CMK (cell line): ENCODE measurements at regions not wholly inside any gene's neighbourhood (a gene's known extent, or its start where the extent isn't known, plus 50 kb on each side); places are given as distances from the start of the nearest gene placed in this dataset.
"Not testable (repeated sequence)": the region's sequence is repeated elsewhere in the genome, so short reads cannot be mapped to it uniquely, and the experiment has no call there.

Experiments used
- DNase-seq: peaks from one replicate; pipeline ENCODE4 v3.0.0-alpha.2; 2010; ENCODE audit warnings: low read depth

- no peak for DNase-seq
Observed at GRCh38 chr2:175353275-175353674, 171.8 kb upstream of the ATP5MC3 start.

DNA sequence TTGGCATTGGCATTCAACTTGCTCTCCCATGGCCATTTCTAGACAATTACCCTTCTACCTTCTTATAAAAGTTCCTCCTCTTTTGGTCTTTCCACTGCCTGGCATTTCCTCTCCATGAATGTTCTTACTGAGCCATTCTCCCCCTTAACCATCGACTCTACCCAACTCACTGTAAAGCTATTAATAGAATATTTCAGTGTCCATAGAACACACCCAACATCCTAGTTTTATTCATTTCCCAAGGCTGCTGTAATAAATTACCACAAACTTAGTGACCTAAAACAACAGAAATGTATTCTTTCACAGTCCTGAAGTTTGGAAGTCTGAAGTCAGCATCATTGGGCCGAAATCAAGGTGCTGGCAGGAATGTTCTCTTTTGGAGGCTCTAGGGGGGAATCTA is 170.0 kb upstream of the ATP5MC3 start:
- no peak for DNase-seq

DNA sequence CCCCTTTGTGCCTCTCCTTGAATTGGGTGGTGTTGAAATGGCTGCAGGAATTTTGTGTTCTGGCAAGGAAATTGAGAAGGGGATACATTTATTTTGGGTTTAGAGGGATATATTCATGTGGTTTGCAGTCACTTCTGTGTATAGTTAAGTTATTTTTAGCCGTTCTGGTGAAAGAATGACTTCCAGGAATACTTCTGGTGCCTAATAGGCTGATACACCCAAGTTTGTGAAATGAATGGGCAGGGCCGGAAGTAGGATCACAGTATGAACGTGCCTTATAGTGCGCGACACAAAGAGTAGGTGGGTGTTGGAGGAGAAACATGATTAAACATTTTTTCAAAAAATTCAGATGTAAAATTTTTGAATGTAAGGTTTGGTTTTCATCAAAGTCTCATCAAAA is 168.6 kb upstream of the ATP5MC3 start:
- no peak for DNase-seq

GRCh38 chr2:175342085-175342484 is 160.6 kb upstream of the ATP5MC3 start:
- no peak for DNase-seq

DNA sequence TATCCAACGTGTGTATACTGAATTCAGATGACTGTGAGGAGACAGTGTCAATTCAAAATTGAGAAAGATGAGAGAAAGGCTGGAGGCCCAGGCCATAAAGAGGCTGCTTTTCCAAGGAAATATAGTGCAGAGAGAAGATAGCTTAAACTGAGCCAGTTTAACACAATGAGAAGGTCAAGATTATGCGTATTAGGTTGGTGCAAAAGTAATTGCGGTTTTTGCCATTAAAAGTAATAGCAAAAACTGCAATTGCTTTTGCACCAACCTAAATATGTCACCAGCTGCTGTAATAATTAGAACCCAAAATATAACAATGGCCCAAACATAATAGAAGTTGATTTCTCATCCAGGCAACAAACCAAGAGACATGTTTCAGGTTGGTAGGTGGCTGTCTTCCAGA is 148.7 kb upstream of the ATP5MC3 start:
- no peak for DNase-seq

GRCh38 chr2:175326801-175327200 is 145.3 kb upstream of the ATP5MC3 start:
- no peak for DNase-seq

- not testable (repeated sequence) for DNase-seq
Observed at GRCh38 chr2:175326164-175326563, 144.7 kb upstream of the ATP5MC3 start.

DNA sequence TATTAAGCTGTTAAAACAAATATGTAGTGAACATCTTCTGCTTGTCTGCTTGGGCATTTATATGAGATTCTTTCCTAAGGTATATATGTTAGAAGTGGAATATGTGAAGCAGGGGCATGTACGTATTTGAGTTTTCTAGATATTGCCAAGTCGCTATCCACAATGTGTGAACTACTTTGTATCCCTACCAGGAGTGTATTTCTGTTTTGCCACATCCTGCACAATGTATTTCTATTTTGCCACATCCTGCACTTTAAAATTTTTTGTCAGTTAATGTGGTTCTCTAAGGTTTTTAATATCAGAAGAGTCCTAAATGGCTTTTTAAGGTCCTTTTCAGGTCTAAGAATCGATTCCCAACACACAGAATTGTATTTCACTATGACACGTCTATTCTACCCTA is 141.7 kb upstream of the ATP5MC3 start:
- no peak for DNase-seq

GRCh38 chr2:175318542-175318941 is 137.0 kb upstream of the ATP5MC3 start:
- no peak for DNase-seq

GRCh38 chr2:175317751-175318150 is 136.2 kb upstream of the ATP5MC3 start:
- no peak for DNase-seq

DNA sequence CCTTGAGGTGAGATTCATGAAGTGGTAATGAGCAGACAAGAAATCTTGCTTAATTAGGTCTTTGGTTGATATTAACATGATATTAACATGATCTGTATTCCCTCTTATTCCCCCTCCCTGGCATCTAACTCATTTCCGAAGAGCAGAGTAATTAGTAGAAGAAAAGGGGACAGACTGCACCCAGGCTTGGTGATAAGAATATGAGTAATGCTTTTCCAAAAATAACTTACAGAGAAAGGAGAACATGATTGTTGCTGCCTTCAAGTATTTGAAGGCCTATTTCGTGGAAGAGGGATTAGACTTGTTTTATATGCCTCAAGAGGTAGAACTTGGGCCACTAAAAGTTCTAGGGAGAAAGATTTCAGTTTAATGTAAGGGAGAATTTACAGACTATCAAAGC is 130.6 kb upstream of the ATP5MC3 start:
- no peak for DNase-seq

- DNase-seq = no peak
Observed at GRCh38 chr2:175310813-175311504, 129.4 kb upstream of the ATP5MC3 start.

DNA sequence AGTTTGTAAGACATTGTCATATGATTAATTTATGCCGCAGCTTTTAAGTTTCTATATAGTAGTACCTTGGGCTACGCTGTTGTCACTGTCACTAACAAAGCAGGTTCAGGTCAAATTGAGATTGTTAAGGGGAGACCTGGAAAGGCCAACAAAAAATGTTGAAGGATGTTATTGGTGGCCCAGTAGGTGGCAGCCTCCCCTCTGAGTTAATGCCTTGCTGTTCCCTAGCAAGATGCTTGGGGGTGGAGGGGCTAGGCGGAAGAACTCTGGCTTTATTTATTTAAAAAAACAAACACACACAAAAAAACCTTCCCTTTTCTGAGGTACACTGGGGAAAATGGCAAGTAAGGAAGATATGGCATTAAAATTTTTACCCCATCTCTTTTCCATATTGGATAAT is 128.3 kb upstream of the ATP5MC3 start:
- DNase-seq = no peak

- DNase-seq = no peak
Observed at GRCh38 chr2:175308005-175308404, 126.5 kb upstream of the ATP5MC3 start.

- DNase-seq = no peak
Observed at GRCh38 chr2:175304541-175304940, 123.0 kb upstream of the ATP5MC3 start.

GRCh38 chr2:175293776-175294175 is 112.3 kb upstream of the ATP5MC3 start:
- no peak for DNase-seq

DNA sequence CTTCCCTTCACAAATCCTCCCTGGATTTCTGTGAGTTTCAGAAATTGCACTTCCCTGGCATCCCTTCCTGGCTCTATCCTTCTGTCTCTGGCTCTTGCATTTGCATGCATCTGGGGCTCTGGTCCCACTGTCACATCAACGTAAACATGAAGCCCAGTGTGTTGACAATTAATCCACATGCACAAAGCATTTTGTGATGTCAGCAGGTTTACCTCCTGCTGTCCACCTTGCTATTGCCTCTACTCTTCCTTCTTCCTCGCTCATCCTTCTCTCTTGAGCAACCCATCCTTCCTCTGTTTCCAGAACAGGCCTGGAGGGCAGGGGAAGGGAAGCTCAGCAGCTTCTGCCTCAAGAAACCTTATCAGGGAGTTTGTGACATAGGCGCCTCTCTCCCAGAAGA is 111.7 kb upstream of the ATP5MC3 start:
- DNase-seq = no peak

- DNase-seq = no peak
Observed at GRCh38 chr2:175282886-175283285, 101.4 kb upstream of the ATP5MC3 start.

- DNase-seq = no peak
Observed at GRCh38 chr2:175282300-175282699, 100.8 kb upstream of the ATP5MC3 start.

GRCh38 chr2:175277772-175278171 is 96.3 kb upstream of the ATP5MC3 start:
- no peak for DNase-seq

DNA sequence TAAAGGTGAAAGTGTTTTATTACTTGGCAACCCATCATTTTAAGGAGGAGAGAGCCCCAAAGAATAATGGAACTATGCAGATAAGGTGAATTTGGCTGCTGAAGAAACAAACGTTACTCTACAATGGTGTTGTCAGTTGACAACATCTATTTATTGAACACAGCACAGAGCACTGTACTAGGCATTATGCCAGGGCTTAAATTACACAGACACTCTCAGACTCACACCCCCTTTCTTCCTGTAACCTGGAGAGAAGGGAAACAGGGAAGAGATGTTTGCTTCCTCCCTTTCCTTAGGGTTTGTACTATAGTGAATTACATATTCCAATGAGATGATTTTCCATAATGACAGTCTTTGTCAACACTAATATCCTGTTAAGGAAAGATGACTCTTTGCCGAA is 94.0 kb upstream of the ATP5MC3 start:
- no peak for DNase-seq

- DNase-seq = no peak
Observed at GRCh38 chr2:175259164-175259563, 77.7 kb upstream of the ATP5MC3 start.

DNA sequence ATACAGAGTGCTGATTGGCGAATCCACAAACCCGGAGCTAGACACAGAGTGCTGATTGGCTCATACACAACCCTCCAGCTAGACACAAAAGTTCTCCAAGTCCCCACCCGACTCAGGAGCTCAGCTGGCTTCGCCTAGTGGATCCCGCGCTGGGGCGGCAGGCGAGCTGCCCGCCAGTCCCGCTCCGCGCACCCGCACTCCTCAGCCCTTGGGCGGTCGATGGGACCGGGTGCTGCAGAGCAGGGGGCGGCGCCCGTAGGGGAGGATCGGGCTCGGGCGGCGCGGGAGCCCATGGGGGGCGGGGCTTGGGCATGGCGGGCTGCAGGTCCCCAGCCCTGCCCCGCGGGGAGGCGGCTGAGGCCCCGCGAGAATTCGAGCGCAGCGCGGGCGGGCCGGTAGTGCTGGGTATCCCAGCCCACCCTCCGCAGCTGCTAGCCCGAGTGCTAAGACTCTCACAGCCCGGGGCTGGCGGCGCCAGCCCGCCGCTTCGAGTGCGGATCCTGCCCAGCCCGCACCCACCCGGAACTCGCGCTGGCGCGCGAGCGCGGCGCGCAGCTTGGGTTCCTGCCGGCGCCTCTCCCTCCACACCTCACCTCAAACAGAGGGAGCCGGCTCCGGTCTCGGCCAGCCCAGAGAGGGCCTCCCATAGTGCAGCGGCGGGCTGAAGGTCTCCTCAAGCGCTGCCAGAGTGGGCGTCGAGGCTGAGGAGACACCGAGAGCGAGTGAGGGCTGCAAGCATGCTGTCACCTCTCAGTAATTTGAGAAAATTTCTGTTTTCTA is 75.5 kb upstream of the ATP5MC3 start:
- no peak for DNase-seq

DNA sequence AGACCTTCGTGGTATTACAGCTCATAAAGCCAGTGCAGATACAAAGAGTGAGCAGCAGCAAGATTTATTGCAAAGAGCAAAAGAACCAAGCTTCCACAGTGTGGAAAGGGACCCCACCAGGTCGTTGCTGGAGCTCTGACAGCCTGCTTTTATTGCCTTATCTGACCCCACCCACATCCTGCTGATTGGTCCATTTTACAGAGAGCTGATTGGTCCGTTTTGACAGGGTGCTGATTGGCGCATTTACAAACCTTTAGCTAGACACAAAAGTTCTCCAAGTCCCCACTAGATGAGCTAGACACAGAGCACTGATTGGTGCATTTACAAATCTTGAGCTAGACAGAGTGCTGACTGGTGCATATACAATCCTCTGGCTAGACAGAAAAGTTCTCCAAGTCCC is 74.9 kb upstream of the ATP5MC3 start:
- DNase-seq = not testable (repeated sequence)
